SK-N-SH (cell line): ENCODE measurements at regions not wholly inside any gene's neighbourhood (a gene's known extent, or its start where the extent isn't known, plus 50 kb on each side); places are given as distances from the start of the nearest gene placed in this dataset.

Experiments
- EZH2phosphoT487 ChIP-seq: fragments of 200-600 bp; sonication (generic); IDR thresholded peaks from 2 replicates; pipeline ENCODE4 v1.6.1; 2017; ENCODE audit warnings: low read depth, mixed run types, mild to moderate bottlenecking, antibody characterized with exemption, moderate library complexity, borderline replicate concordance
- JUND ChIP-seq: IDR thresholded peaks from 2 replicates; pipeline ENCODE4 v1.4.0; 2012
- MAX ChIP-seq: IDR thresholded peaks from 2 replicates; pipeline ENCODE4 v1.4.0; 2012; ENCODE audit warnings: low read depth
- POLR2AphosphoS5 ChIP-seq: IDR thresholded peaks from 2 replicates; pipeline ENCODE4 v1.6.1; 2012; ENCODE audit warnings: low read depth, low read length
- RFX5 ChIP-seq: IDR thresholded peaks from 2 replicates; pipeline ENCODE4 v1.6.1; 2012; ENCODE audit warnings: mild to moderate bottlenecking, improper control_type of control experiment, low read length
- SIN3A ChIP-seq: IDR thresholded peaks from 2 replicates; pipeline ENCODE4 v1.6.1; 2012; ENCODE audit warnings: low read depth, mild to moderate bottlenecking, low read length, moderate library complexity, borderline replicate concordance
- YY1 ChIP-seq: IDR thresholded peaks from 2 replicates; pipeline ENCODE4 v1.4.0; 2012; ENCODE audit warnings: low read depth, mild to moderate bottlenecking
- TF ChIP-seq, protein P1 (sequence below): fragments of 200-600 bp; sonication (generic); IDR thresholded peaks from 2 replicates; pipeline ENCODE4 v1.6.1; 2017; ENCODE audit warnings: antibody characterized with exemption, mild to moderate bottlenecking, moderate library complexity

DNA sequence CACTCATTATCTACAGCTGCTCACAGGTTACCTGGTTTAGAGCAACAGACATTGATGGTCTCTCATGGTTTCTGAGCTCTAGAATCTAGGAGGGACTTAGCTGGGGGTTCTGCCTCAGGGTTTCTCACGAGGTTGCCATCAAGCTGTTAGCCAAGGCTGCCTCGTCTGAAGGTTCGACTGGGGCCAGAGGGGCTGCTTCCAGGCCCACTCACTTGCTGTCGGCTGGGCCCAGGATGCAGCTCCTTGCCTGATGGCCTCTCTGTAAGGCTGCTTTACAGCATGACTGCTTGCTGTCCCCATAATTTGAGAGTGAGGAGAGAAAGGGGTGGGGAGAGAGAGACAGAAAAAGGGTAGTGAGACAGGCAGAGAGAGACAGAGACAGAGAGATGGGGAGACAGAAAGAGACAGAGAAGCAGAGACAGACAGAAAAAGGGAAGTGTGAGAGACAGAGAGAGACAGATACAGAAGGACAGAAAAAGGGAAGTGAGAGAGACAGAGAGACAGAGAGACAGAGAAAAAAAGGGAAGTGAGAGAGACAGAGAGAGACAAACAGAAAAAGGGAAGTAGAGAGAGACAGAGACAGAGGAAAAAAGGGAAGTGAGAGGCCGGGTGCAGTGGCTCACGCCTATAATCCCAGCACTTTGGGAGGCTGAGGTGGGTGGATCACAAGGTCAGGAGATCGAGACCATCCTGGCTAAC, 106.8 kb upstream of the C1orf174 start:
- TF ChIP-seq POLR2AphosphoS5 = no peak
- TF ChIP-seq, protein P1, sequence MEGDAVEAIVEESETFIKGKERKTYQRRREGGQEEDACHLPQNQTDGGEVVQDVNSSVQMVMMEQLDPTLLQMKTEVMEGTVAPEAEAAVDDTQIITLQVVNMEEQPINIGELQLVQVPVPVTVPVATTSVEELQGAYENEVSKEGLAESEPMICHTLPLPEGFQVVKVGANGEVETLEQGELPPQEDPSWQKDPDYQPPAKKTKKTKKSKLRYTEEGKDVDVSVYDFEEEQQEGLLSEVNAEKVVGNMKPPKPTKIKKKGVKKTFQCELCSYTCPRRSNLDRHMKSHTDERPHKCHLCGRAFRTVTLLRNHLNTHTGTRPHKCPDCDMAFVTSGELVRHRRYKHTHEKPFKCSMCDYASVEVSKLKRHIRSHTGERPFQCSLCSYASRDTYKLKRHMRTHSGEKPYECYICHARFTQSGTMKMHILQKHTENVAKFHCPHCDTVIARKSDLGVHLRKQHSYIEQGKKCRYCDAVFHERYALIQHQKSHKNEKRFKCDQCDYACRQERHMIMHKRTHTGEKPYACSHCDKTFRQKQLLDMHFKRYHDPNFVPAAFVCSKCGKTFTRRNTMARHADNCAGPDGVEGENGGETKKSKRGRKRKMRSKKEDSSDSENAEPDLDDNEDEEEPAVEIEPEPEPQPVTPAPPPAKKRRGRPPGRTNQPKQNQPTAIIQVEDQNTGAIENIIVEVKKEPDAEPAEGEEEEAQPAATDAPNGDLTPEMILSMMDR = no peak
- no peak for TF ChIP-seq JUND
- no peak for TF ChIP-seq EZH2phosphoT487
- TF ChIP-seq SIN3A = no peak
- no peak for TF ChIP-seq MAX
- no peak for TF ChIP-seq YY1
- no peak for TF ChIP-seq RFX5
